ENCODE measurements at regions not wholly inside any gene's neighbourhood (a gene's known extent, or its start where the extent isn't known, plus 50 kb on each side); places are given as distances from the start of the nearest gene placed in this dataset.
A peak's percentile ranks its signal among the peaks of the same experiment; 100 is the strongest.
"Not testable (repeated sequence)": the region's sequence is repeated elsewhere in the genome, so short reads cannot be mapped to it uniquely, and the experiment has no call there.

DNA sequence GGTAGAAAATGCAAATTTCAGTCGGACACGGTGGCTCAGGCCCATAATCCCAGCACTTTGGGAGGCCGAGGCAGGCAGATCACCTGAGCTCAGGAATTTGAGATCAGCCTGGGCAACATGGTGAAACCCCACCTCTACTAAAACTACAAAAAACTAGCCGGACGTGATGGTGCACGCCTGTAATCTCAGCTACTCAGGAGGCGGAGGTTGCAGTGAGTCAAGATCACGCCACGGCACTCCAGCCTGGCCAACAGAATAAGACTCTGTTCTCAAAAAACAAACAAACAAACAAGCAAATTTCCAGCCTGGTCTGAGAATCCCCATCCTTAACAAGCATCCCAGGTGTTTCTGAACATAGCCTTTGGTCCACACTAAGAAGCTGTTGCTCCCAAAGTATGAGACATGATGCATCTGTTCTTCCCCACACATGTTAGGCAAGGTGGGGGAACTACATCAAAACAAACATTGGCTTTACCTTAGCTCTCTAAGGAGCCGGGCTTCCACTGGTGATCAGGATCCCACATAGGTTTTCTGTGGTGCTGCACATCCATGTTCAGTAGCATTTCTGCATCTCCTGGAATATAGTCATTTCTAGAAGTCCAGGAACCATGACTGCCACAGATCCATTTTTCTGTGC is 92.5 kb upstream of the DMRT1 start:
- DNase-seq, result no peak

DNA sequence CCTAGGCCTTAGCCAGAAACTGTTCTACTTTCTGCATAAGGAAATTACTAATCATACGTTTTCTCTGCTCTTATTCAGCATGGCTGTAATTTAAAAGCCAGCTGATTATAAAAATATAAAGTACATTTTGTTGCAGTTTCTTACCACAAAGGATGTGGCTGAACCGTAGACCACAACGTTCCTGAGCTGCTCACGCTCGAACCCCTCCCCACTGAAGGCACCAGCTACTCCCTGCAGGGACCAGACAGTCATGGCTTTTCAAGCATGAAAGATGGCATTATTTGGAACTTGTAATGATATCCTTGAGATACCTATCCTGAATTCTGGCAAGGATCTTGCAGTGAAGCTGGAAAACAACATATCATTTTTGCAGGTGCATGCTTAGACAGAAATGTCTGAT is 91.8 kb upstream of the DMRT1 start:
- no peak for DNase-seq

- no peak for DNase-seq
These were observed 91.1 kb upstream of the DMRT1 start for GRCh38 chr9:750249-750967.

DNA sequence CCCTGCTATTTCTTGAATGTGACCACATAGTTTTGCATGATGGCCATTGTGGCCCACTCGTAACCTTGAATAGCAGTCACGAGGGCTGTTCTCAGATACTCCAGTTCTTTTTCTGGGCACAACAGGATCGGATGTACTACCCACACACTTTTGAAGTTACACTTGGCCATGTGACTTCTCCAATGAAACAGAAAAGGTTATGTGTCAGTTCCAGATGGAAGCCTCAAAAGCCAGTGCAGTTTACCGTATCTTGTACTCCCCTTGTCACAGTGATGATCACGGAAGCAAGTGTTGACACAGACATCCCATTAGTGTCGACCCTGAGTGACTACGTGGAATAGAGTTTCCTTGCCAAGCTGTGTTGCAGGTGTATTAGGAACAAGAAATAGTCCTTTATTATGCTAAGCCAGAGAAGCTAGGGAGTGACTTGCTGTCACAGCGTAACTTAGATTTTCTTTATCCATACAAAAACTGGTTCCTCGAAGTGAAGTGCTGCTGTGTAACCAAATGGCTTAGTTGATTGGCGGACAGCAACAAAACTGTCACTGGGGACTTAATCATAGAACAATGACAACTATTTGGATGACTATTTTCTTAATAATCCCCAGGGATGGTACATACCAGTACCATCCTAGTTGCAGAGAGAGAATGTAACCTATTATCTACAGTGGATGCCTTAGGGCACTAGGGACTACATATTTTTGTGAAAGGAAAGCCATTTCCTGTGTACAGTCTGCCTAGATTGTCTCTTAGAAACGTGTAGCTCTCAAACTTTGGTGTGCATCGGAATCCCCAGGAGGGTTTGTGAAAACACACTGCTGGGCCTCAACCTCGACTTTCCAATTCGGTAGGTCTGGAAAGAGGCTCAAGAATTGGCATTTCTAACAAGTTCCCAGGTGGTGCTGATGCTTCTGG is 90.1 kb upstream of the DMRT1 start:
- no peak for DNase-seq

GRCh38 chr9:752201-752600 is 89.3 kb upstream of the DMRT1 start:
- peak; percentile 98 for DNase-seq

GRCh38 chr9:752681-753200 is 88.8 kb upstream of the DMRT1 start:
- no peak for DNase-seq

DNA sequence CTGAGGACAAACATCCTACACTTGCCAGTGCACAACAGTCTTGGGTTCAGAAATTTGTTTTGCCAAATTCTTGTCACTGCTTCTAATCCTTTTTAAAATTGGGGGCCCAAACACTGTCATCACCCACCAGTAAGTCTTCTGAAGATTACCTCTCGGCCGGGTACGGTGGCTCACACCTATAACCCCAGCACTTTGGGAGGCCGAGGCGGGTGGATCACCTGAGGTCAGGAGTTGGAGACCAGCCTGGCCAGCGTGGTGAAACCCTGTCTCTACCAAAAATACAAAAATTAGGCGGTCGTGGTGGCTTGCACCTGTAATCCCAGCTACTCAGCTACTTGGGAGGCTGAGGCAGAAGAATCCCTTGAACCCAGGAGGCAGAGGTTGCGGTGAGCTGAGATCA is 87.8 kb upstream of the DMRT1 start:
- DNase-seq, result not testable (repeated sequence)

DNA sequence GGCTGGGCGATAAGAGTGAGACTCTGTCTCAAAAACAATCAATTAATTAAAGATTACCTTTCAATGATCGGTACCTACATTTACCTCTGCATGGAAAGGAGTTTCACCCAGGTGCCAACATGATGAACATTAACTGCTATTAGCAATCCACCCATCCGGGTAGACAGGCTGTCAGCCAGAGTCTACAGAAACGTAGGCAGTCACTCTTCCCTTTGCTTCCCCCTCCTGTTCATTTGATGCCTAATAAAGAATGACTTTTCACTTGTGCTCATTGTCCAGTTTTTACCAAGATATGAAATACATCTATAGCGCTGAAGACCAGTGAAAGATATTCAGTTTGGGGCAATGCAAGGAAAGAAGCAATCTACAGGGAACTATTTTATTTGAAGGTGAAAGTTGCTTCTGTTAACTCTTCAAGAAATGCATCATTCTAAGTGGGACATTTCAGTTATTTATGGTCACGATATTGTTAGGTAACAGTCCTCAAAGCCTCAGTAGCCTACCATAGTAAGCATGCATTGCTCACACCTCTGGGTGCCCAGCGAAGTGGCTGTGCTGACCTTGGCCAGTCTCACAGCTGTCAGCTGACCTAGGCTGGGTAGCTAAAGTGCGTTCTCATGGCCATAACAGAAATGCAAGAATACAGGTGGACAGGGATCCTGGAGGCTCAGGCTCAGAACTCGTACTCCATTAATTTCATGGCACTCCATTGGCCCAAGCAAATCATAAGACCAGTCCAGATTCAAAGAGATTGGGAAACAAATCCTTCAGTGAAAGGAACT is 87.2 kb upstream of the DMRT1 start:
- DNase-seq, result no peak

GRCh38 chr9:755454-756381 is 85.8 kb upstream of the DMRT1 start:
- peak; percentile 96 for DNase-seq

DNA sequence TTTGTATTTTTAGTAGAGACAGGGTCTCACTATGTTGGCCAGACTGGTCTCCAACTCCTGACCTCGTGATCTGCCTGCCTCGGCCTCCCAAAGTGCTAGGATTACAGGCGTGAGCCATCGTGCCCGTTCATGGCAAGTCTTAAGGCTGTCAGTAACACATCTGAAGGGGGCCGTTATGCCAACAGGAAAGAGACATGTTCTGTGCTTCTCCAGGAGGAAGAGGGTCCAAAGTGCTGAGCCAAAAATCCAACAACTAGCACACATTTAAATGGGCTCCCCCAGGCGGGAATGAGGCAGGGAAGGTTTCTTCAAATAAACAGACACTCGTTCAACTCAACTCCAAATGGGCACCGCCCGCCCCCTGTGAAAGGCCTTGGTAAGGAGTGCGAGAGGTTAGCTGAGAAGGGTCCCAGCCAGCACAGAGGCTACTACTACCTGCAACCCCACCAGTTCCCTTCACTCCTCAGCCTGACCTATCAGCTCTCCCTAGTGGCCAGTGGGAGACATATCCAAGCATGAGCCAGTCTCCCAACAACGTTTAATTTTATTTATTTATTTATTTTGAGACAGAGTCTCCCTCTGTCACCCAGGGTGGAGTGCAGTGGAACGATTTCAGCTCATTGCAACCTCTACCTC is 84.1 kb upstream of the DMRT1 start:
- peak; percentile 68 for DNase-seq

GRCh38 chr9:758146-758545 is 83.4 kb upstream of the DMRT1 start:
- no peak for DNase-seq

- DNase-seq, result no peak
These were observed 82.0 kb upstream of the DMRT1 start for GRCh38 chr9:759541-759940.

- DNase-seq, result no peak
These were observed 81.3 kb upstream of the DMRT1 start for GRCh38 chr9:759983-760736.

DNA sequence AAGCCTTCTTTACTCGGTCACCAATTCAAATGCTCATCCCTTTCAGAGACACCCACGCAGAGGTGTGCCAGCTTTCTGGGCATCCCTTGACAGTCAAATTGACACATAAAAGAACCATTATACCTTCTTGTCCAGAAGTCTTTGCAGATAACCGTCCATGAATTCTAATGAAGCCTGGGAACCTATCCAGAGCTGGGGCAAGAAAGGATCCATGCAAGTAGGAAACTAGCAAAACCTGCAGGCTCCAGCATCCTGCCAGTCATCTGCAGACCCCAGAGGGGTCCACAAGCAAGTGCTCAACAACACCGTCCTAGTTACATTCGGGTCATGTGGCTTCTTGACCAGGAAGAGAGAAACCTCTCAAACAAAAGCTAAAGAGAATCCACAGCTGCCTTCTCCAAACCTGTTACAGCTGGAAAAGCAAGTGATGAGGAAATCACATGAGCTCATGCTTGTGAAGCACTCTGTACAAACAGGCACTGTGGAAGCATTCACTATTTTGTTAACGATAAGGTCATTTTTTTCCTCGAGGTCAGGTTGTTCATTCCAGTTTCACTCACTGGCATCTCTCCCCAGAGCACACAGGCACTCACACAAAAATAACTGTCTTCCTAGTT is 80.2 kb upstream of the DMRT1 start:
- DNase-seq, result no peak

DNA sequence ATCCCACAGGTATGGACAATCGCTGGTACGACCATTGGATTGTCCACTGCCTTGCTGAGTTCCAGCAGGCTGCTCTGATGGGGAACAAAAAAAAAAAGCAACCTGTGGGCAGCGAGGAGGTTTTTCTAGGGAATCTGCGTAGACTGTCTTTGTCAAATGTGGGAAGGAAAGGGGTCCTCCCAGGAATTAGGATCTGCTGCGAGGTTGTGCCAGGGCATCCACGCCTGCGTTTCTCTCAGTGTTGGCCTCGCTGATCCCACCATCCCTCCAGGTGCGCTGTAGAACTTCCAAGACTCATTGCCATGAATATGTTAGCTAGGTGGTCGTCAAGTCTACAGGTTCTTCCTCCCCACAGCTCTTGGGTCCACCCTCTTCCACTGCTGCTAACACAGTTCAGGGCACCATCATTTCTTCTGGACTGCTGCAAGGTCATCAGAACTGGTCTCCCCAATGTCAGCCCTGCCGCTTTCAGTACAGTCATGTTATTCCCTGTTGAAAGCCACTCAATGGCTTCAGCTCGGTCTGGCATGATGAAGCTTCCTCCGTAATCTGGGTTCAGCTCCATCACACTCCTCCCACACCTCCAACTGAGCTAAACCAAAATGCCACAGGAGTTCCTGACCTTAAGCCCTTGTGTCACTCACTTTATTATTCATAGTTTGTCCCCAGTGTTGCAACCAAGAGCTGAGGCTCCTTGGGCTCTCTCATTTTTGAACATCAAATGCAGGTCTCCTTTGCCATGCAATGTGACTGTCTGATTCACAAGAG is 79.5 kb upstream of the DMRT1 start:
- no peak for DNase-seq

GRCh38 chr9:763692-764091 is 77.8 kb upstream of the DMRT1 start:
- DNase-seq, result no peak

DNA sequence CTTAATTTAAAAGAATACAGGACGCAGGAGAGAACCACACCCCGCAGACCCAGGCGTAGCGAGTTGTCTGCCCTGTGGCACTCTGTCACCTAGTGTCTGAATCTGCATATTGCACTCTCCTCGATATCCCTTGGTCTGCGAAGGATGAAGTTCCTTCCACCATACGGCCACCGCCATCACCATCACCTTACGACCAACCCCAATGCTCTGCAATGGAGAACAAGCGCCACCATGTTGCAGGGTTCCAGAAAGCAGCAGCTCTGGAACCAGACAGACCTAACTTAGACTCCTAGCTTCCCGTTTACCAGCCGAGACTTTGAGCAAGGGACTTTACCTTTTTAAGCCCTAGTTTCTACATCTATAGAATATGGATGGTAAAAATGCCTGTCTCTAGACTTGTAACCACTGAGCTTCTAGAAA is 77.4 kb upstream of the DMRT1 start:
- peak; percentile 22 for DNase-seq

GRCh38 chr9:764986-765385 is 76.5 kb upstream of the DMRT1 start:
- DNase-seq, result no peak

DNA sequence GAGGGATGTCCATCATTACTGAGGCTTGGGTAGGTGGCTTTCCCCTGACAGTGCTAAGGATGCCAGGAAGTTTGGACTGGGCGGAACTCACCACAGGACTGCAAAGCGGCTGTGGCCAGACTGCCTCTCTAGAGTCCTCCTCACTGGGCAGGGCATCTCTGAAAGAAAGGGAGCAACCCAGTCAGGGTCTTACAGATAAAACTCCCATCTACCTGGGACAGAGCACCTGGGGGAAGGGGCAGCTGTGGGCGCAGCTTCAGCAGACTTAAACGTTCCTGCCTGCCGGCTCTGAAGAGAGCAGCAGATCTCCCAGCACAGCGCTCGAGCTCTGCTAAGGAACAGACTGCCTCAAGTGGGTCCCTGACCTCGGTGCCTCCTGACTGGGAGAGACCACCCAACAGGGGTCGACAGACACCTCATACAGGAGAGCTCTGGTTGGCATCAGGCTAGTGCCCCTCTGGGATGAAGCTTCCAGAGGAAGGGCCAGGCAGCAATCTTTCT is 74.4 kb upstream of the DMRT1 start:
- DNase-seq, result not testable (repeated sequence)
